AG04450 (cell line): ENCODE measurements at regions not wholly inside any gene's neighbourhood (a gene's known extent, or its start where the extent isn't known, plus 50 kb on each side); places are given as distances from the start of the nearest gene placed in this dataset.

Experiments used
- CTCF ChIA-PET: fragments of 300-600, 350-600 bp; formaldehyde crosslinking; extraction: SDS; loops from one replicate; lab custom pipeline; 2022; ENCODE audit warnings: antibody characterized with exemption, inconsistent platforms; lab: Charles Lee
- POLR2A ChIA-PET: fragments of 350-600 bp; formaldehyde crosslinking; extraction: SDS; loops from one replicate; lab custom pipeline; 2021; ENCODE audit warnings: antibody characterized with exemption, inconsistent platforms; lab: Yijun Ruan, JAX
- DNase-seq: peaks from one replicate; pipeline ENCODE4 v3.0.0-alpha.2; 2011; ENCODE audit warnings: low read depth, low spot score
- H3K27ac ChIP-seq: one replicate; pipeline ENCODE4 v1.5.1; 2012; ENCODE audit warnings: low read depth, low read length, control low read depth
- H3K27me3 ChIP-seq: one replicate; pipeline ENCODE4 v1.6.0; 2012; ENCODE audit warnings: low read length; ENCODE audit not compliant: control insufficient read depth, insufficient read depth
- H3K4me3 ChIP-seq: 2 replicates; pipeline ENCODE4 v1.5.1; 2011; ENCODE audit warnings: mild to moderate bottlenecking, low read depth, low read length, control low read depth
- H3K9me3 ChIP-seq: 2 replicates; pipeline ENCODE4 v1.5.1; 2012; ENCODE audit warnings: low read length; ENCODE audit not compliant: control insufficient read depth, insufficient read depth
- CTCF ChIP-seq: IDR thresholded peaks from 2 replicates; pipeline ENCODE4 v1.5.1; 2011; ENCODE audit warnings: low read depth, low read length, control low read depth, inconsistent platforms

GRCh38 chr1:168987923-168988322 lies 118.6 kb upstream of the ATP1B1 start:
- ChIA-PET POLR2A (no interaction called here), CTCF (no interaction called here)
- no peaks in the 10 kb centered on the region for H3K27me3 ChIP-seq

GRCh38 chr1:168989985-168990384 lies 116.5 kb upstream of the ATP1B1 start:
- TF ChIP-seq CTCF, result no peak
- H3K9me3 ChIP-seq, result no peaks in the 10 kb centered on the region
- no peak overlapping the region for H3K4me3 ChIP-seq
- POLR2A ChIA-PET, result no interaction called here
- no peak overlapping the region for H3K27ac ChIP-seq
- DNase-seq, result no peak
- H3K27me3 ChIP-seq, result no peaks in the 10 kb centered on the region
- CTCF ChIA-PET, result no interaction called here

More at GRCh38 chr1:168987923-168988322, 118.6 kb upstream of the ATP1B1 start:
- no peak for TF ChIP-seq CTCF
- DNase-seq, result no peak
- Histone ChIP-seq H3K4me3 (no peak overlapping the region), H3K9me3 (no peaks in the 10 kb centered on the region), H3K27ac (no peak overlapping the region)

- CTCF ChIA-PET, result no interaction called here
Observed at GRCh38 chr1:168991667-168992475, 114.6 kb upstream of the ATP1B1 start.

GRCh38 chr1:169001353-169001752 lies 105.1 kb upstream of the ATP1B1 start:
- DNase-seq, result no peak
- H3K4me3 ChIP-seq, result no peak overlapping the region
- ChIA-PET POLR2A (no interaction called here), CTCF (no interaction called here)
- TF ChIP-seq CTCF, result no peak
- no peaks in the 10 kb centered on the region for H3K9me3 ChIP-seq
- no peak overlapping the region for H3K27ac ChIP-seq
- H3K27me3 ChIP-seq, result no peaks in the 10 kb centered on the region

More at GRCh38 chr1:168991667-168992475, 114.6 kb upstream of the ATP1B1 start:
- Histone ChIP-seq H3K9me3 (no peaks in the 10 kb centered on the region), H3K27ac (no peak overlapping the region), H3K4me3 (no peak overlapping the region), H3K27me3 (no peaks in the 10 kb centered on the region)
- POLR2A ChIA-PET, result no interaction called here
- no peak for DNase-seq
- TF ChIP-seq CTCF, result no peak

GRCh38 chr1:169003864-169004516 lies 102.5 kb upstream of the ATP1B1 start:
- DNase-seq, result no peak
- no peak overlapping the region for H3K27ac ChIP-seq
- ChIA-PET CTCF (no interaction called here), POLR2A (no interaction called here)
- no peak overlapping the region for H3K4me3 ChIP-seq
- H3K27me3 ChIP-seq, result no peaks in the 10 kb centered on the region
- no peak for TF ChIP-seq CTCF
- H3K9me3 ChIP-seq, result no peaks in the 10 kb centered on the region
